GM19351 (cell line): ENCODE measurements at regions not wholly inside any gene's neighbourhood (a gene's known extent, or its start where the extent isn't known, plus 50 kb on each side); places are given as distances from the start of the nearest gene placed in this dataset.

ENCODE experiments used
- ATAC-seq: cut with Tn5 transposase; IDR thresholded peaks from one replicate; pipeline ENCODE4 v1.9.1; 2021; ENCODE audit warnings: mild to moderate bottlenecking, moderate library complexity; ENCODE audit not compliant: unreplicated experiment

DNA sequence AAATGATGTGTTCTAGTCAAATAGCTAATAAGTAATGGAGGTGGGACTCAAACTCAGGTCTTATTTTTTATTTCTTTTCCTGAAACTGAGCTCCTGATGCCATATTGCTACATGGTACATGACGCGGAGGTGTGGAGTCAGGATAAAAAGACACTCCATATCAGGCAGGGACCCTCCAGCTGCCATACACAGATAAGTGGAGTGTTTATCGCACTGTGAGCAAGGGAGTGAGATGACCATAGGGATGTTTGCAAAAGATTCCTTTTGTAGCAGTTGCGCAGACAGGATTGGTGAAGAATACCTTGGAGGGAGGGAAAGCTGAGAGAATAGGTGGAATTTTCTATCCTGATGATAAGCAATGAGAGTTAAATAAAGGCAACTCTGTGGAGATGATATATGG, 657.2 kb downstream of the RNF144A start:
- no peak for ATAC-seq

DNA sequence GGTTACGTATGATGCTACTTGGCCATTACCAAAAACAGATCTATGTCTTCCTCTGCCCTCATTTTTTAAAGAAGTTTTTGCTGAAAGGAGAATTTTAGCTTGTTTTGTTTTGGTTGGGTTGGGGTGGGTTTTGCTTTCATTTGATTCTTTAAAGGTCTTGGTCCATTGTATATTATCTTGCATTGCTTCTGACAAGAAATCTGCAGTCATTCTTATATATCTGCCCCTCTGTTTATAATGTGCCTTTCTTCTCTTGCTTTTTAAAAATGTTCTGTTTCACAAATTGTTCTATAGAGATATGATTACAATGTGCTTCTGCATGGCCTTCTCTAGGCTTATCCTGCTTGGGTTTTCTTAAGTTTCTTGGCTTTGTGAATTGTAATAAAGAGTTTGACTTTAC, 660.6 kb downstream of the RNF144A start:
- ATAC-seq, result no peak

GRCh38 chr2:7584017-7584416, 666.8 kb downstream of the RNF144A start:
- ATAC-seq, result no peak

DNA sequence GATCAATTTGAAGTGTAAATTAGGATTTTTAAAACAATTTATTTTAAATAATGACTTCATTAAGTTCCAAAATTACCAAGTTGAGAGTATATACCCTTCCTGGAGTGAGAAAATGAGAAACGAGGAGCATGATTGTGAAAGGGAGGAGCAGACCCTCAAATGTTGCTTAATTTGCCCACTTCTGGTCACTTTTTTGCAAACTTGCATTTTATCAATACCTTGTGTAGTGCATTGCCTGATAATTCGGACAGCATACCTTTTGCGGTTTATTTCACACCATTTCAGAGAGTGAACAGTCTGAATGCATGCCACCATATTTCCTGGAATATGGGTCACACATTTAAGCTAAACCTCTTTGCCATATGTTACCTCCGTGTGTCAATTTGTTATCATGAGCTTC, 669.7 kb downstream of the RNF144A start:
- ATAC-seq, result no peak

- no peak for ATAC-seq
These were observed 671.1 kb downstream of the RNF144A start for GRCh38 chr2:7588295-7588694.

GRCh38 chr2:7592618-7593140, 675.5 kb downstream of the RNF144A start:
- no peak for ATAC-seq

DNA sequence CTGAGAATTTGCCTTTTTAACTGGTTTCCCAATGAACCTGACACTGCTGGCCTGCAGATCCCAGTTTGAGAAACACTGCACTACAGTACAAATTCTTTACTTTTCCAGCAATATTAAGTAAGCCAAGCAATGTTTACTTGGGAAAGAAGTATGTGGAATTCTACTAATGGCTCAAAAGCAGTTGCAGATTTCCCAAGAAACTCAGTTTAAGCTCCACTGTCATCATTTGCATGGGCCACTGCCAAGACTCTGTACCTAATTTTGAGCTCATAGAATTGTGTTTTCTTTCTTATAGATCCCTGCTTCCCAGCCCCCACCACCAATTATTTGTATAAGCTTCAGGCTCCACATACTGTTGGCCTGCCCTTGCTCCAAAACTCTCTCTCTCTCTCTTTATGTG, 676.1 kb downstream of the RNF144A start:
- no peak for ATAC-seq

DNA sequence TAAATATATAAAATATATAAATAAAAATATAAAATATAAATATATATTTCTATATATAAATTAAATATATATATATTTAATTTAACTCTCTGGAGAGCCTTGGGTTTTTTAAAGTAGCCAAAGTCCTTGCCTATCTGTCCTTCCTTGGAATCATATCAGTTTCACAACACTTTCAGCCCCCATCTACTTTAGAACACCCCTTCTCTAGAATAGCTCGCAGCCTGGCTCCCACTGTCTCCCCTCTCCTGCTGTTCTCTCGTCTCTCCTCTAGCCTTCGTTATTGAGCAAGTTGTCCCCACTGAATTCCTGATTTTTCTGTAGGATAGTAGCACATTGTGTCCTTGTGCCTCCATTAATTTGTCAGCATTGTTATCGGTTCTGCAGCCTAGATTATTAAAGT, 677.0 kb downstream of the RNF144A start:
- no peak for ATAC-seq

DNA sequence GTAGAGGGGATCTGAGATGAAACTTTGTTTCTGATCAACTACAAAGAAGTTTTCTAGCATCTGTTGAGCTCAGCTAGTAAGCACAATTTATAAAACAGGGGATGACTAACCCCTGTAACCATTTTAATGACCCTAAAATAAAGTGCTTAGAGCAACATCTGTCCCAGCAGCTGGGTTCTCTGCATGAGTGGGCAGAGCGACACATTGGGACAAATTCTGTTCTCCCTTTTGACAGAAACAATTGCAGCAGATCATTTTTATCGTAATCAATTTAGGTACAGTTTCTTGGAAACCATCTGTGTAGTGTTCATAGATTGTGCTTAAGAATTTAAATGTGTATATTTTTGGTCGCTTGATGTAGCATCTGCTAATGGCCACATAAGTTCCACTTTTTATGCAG, 678.0 kb downstream of the RNF144A start:
- no peak for ATAC-seq

DNA sequence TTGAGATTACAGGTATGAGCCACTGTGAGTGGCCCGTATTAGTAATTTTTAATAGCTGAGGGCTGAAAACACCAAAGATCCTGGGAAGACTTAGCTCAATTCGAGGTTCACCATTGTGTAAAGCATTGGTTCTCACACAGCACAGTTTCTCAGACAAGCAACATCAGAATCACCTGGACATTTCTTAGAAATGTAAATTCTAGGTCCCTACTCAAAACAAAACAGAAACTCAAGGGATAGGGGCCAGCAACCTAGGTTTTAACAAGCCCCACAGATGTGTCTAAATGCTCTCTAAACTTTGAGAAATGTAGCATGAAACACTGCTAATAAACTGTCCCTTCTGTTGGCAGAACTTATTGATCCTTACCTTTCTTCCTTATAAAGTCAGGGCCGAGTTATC, 681.2 kb downstream of the RNF144A start:
- no peak for ATAC-seq

DNA sequence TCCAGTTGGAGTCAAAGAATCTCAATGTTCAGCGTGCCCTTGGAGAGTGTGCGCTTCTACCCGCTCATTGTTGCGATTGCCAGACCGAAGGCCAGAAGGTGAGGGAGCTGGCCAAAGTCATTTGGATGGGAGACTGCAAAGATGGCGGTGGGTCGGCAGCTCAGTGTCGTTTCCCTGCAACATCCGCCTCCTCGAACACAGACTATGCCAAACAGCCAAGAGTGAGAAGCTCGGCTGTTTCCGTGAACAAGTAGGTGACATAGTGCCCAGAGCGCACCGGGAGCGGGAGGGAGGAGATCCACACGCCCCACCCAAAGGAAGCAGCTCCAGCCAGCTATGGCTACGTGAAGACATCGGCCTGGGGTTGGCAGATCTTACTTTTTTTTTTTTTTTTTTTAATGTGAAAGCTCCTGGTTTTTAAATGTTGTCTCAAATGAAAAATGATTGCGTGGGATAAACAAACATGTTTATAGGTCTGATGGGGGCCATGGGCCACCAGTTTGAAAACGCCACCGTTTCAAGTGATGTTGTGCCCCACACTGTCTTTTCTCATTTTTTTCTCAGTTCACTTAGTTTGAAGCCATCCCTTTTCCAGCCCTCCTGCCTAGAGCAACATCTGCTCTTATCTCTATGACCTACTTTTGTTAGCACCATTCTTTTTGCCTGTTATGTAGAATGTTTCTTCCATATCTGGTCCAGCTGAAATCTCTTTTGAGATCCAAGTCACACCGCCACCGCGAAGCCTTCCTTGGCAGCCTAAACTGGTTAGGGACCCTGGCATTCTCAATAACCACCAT, 682.4 kb downstream of the RNF144A start:
- no peak for ATAC-seq

DNA sequence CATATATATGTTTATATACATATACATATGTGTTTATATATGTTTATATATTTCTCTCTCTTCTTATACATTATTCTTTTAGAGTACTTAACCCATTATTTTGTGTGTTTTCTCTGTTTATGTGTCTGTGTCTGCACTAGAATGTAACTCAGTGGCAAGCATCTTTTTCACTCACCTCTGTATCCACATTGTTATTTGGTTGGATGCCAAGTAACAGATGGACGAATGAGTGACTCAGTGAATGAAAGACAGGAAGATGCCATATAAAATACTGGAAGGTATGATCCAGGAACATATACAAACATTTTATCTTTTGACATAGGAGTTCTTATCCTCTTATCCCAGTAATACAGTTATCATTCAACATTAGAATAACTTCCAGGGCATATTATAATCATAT, 684.8 kb downstream of the RNF144A start:
- no peak for ATAC-seq

DNA sequence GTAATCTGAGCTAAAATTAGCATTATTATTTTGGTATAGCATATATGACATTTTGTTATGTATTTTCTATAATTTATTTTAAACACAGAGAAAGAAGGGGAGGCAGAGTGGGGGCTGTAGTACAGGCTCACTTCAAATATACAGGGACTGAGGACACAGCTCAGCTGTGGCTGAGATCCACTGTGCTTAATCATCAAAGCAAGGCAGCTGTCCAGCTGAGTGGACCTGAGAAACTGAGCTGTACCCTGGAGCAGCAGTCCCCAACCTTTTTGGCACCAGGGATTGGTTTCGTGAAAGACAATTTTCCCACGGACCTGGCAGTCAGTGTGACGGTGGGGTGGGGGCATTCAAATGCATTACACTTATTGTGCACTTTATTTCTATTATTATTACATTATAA, 687.2 kb downstream of the RNF144A start:
- ATAC-seq, result no peak

- no peak for ATAC-seq
These were observed 690.4 kb downstream of the RNF144A start for GRCh38 chr2:7607441-7608173.

DNA sequence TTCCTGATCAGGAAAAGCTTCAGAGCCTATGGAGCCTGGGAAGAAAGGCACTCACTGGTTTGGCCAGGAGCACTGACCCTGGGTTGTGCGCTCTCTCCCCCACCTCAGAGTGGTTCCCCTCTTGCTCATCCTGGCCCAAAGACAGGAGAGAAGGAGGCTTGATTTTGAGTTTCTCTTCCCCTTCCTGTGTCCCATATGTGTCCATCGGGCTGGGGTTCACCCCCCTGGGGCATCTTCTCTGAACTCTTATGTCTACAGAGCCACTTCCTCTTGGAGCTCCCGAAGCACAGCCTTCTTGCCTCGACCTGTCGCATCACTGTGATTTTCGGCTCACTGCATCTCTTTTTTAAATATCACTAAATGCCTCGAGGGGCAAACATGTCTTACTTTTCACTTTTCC, 692.3 kb downstream of the RNF144A start:
- ATAC-seq, result peak; percentile 55

GRCh38 chr2:7609974-7610373, 692.8 kb downstream of the RNF144A start:
- ATAC-seq, result peak; percentile 43

- ATAC-seq, result no peak
These were observed 694.5 kb downstream of the RNF144A start for GRCh38 chr2:7611750-7612149.

DNA sequence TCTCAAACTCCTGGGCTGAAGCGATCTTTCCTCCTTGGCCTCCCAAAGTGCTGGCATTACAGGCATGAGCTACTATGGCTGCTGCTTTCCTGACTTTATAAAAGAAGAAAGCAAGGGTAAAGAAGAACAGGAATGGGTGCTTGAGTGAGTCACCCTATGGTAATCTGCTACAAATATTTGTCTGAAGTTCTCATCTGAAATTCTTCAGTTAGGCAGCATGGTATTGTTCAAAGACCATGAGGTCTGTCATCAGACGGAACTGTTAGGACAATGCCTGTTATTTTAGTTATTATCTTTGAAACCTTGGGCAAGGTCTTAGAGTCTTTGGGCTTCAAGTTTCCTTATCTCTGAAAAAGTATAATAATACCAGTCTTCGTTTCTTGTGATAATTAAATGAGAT, 695.8 kb downstream of the RNF144A start:
- no peak for ATAC-seq

GRCh38 chr2:7613831-7614230, 696.6 kb downstream of the RNF144A start:
- no peak for ATAC-seq

GRCh38 chr2:7618031-7618430, 700.8 kb downstream of the RNF144A start:
- no peak for ATAC-seq

DNA sequence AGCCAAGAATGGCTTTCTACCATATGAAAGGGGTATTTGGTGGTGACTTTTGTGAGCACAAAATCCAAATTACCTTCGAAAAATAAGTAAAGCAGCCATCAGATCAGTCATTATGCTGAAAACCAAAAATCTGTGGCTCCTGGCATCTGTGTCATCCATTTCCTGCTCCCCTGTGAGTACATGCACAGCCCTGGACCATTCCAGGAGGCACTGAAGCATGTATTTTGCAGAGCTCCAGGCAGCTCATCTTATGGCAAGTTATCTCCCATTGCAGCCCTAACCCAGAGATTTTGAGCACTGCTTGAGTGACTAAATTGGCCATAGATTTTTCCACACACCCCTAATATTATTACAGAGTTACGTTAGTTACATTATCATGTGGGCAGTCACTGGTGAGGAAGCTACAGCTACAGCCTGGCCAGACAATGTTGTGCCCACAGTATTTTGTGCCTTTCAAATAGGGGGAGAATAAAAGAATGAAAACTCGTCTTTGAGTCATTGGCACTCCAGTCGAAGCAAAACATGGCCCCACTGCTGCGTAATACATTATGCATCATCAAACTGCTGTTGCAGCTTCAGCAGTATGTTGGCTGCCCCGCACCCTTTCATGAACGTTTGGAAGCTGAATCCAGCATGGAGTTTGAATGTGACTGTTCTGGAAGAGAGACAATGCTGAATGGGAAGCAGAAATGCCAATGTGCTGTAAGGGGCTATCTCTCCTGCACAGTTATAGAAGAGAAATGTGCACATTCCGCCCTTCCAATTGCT, 702.2 kb downstream of the RNF144A start:
- ATAC-seq, result no peak
